ENCODE measurements at regions not wholly inside any gene's neighbourhood (a gene's known extent, or its start where the extent isn't known, plus 50 kb on each side); places are given as distances from the start of the nearest gene placed in this dataset.

- no peak for ATAC-seq
- DNase-seq (ENCODE audit: low read depth, low spot score) = no peak
- Histone ChIP-seq H3K36me3 (ENCODE audit: control insufficient read depth, insufficient read depth, low read length) (no peaks in the 10 kb centered on the region), H3K27ac (ENCODE audit: low read length) (no peak overlapping the region), H3K27me3 (ENCODE audit: control insufficient read depth, insufficient read depth, low read length) (no peaks in the 10 kb centered on the region; the same call in 1 of the 2 replicates), H3K9me3 (ENCODE audit: control insufficient read depth, insufficient read depth, low read depth, low read length) (no peaks in the 10 kb centered on the region), H3K4me1 (ENCODE audit: control insufficient read depth, insufficient read depth, low read length) (no peaks in the 10 kb centered on the region), H3K4me3 (ENCODE audit: low read depth in 2 of 2, low read length in 2 of 2) (no peak overlapping the region)
- CTCF ChIA-PET = no interaction called here
- no peak for TF ChIP-seq TCF7L2 (IDR thresholded peaks at IDR 0.05; ENCODE audit: low read depth, low read length)
- TF ChIP-seq, protein P1, sequence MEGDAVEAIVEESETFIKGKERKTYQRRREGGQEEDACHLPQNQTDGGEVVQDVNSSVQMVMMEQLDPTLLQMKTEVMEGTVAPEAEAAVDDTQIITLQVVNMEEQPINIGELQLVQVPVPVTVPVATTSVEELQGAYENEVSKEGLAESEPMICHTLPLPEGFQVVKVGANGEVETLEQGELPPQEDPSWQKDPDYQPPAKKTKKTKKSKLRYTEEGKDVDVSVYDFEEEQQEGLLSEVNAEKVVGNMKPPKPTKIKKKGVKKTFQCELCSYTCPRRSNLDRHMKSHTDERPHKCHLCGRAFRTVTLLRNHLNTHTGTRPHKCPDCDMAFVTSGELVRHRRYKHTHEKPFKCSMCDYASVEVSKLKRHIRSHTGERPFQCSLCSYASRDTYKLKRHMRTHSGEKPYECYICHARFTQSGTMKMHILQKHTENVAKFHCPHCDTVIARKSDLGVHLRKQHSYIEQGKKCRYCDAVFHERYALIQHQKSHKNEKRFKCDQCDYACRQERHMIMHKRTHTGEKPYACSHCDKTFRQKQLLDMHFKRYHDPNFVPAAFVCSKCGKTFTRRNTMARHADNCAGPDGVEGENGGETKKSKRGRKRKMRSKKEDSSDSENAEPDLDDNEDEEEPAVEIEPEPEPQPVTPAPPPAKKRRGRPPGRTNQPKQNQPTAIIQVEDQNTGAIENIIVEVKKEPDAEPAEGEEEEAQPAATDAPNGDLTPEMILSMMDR (IDR thresholded peaks at IDR 0.05) = no peak
- no peak for TF ChIP-seq POLR2AphosphoS5 (IDR thresholded peaks at IDR 0.05; ENCODE audit: low read depth, low read length)
- TF ChIP-seq REST (IDR thresholded peaks at IDR 0.05; ENCODE audit: insufficient read depth in 1 of 2, low read depth in 2 of 2, low read length in 1 of 2) = no peak
- no peak for TF ChIP-seq SIN3A (IDR thresholded peaks at IDR 0.05; ENCODE audit: borderline replicate concordance, insufficient read depth, low read depth, low read length)
- in situ Hi-C loops (cut with HindIII; ENCODE audit: low pct_unique_long_range_greater_than_20kb, low sequenced_read_pairs) (no loop called here), intact Hi-C loops (cut with micrococcal nuclease; ENCODE audit: unreplicated experiment) (no loop called here)
- POLR2A ChIA-PET = no interaction called here
- BruUV-seq (replicated peaks) = no TSS peak
These were observed 163.3 kb upstream of the ADCY1 start for GRCh38 chr7:45410893-45411292.

DNA sequence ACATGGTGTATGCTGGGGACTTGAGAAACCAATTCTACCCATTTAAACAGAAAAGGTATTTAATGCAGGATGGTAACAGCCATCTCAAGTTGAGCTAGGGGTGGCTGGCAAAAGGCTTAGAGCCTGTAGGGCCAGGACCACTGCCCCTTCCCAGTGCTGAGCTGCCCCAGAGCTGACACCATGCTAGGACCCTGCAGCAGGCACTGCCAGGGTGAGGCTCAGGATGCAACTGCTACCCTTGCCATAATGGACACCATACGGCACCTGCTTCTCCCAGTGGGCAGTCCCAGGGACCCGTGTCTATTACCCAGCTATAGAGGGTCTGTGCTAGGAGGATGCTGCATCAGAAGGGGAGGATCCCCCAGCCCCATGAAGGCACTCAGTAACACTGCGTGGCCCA, 160.7 kb upstream of the ADCY1 start:
- H3K9me3 ChIP-seq (ENCODE audit: control insufficient read depth, insufficient read depth, low read depth, low read length) = no peaks in the 10 kb centered on the region
- POLR2A ChIA-PET = no interaction called here
- in situ Hi-C loops (cut with HindIII; ENCODE audit: low pct_unique_long_range_greater_than_20kb, low sequenced_read_pairs) = no loop called here
- no peak overlapping the region for H3K27ac ChIP-seq (ENCODE audit: low read length)
- H3K4me1 ChIP-seq (ENCODE audit: control insufficient read depth, insufficient read depth, low read length) = no peaks in the 10 kb centered on the region
- no peak for DNase-seq (ENCODE audit: low read depth, low spot score)
- CTCF ChIA-PET = no interaction called here
- H3K27me3 ChIP-seq (ENCODE audit: control insufficient read depth, insufficient read depth, low read length) = peaks cover 11% of the 10 kb centered on the region
- ATAC-seq = no peak
- H3K4me3 ChIP-seq (ENCODE audit: low read depth in 2 of 2, low read length in 2 of 2) = no peak overlapping the region
- H3K36me3 ChIP-seq (ENCODE audit: control insufficient read depth, insufficient read depth, low read length) = no peaks in the 10 kb centered on the region
- intact Hi-C loops (cut with micrococcal nuclease; ENCODE audit: unreplicated experiment) = no loop called here
- no TSS peak for BruUV-seq (replicated peaks)
- TF ChIP-seq, protein P1 (IDR thresholded peaks at IDR 0.05) = no peak
- TF ChIP-seq REST (IDR thresholded peaks at IDR 0.05; ENCODE audit: insufficient read depth in 1 of 2, low read depth in 2 of 2, low read length in 1 of 2) (no peak), SIN3A (IDR thresholded peaks at IDR 0.05; ENCODE audit: borderline replicate concordance, insufficient read depth, low read depth, low read length) (no peak), TCF7L2 (IDR thresholded peaks at IDR 0.05; ENCODE audit: low read depth, low read length) (no peak), POLR2AphosphoS5 (IDR thresholded peaks at IDR 0.05; ENCODE audit: low read depth, low read length) (no peak)
